ENCODE measurements at regions not wholly inside any gene's neighbourhood (a gene's known extent, or its start where the extent isn't known, plus 50 kb on each side); places are given as distances from the start of the nearest gene placed in this dataset.

DNA sequence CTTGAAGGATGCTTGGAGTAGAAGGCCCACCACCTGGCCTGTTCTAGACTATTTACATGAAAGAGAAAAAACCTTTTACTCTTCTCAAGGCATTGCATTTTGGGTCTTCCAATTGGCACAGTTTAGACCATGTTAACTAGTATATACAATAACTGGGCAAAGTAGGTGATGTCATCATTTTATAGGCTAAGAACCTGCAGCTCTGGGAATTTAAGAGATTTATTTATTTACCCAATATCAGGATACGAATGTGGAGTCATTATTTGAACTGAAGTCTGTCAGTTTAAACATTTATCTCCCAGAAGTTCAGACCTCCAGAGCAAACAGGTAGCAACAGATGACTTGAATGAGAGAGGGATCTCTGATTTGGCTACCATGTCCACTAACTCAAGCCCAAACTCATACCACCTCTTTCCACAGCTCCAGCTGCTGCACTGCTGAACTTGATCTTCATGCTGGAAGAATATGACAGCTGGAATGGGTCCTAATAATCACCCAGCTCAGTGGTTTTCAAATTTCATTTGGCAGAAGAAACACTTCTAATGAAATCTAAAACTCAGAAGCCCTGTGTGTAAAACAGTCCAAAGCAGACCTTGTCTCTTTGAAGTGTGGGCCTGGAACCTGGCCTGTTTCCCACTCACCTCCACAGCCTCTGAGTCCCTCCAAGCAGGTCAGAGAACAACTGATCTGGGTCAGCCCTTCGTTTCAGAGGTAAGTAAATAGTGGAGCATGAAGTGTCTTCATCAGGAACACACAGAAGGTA is 179.2 kb downstream of the EMP1 start:
- no peak for TF ChIP-seq POLR2AphosphoS5 (IDR thresholded peaks at IDR 0.05; ENCODE audit: low read depth, low read length)
- TF ChIP-seq SIN3A (IDR thresholded peaks at IDR 0.05; ENCODE audit: borderline replicate concordance, insufficient read depth, low read length): no peak
- no peak for TF ChIP-seq TAF1 (IDR thresholded peaks at IDR 0.05; ENCODE audit: borderline replicate concordance, insufficient read depth, low read length)
- TF ChIP-seq, protein P1, sequence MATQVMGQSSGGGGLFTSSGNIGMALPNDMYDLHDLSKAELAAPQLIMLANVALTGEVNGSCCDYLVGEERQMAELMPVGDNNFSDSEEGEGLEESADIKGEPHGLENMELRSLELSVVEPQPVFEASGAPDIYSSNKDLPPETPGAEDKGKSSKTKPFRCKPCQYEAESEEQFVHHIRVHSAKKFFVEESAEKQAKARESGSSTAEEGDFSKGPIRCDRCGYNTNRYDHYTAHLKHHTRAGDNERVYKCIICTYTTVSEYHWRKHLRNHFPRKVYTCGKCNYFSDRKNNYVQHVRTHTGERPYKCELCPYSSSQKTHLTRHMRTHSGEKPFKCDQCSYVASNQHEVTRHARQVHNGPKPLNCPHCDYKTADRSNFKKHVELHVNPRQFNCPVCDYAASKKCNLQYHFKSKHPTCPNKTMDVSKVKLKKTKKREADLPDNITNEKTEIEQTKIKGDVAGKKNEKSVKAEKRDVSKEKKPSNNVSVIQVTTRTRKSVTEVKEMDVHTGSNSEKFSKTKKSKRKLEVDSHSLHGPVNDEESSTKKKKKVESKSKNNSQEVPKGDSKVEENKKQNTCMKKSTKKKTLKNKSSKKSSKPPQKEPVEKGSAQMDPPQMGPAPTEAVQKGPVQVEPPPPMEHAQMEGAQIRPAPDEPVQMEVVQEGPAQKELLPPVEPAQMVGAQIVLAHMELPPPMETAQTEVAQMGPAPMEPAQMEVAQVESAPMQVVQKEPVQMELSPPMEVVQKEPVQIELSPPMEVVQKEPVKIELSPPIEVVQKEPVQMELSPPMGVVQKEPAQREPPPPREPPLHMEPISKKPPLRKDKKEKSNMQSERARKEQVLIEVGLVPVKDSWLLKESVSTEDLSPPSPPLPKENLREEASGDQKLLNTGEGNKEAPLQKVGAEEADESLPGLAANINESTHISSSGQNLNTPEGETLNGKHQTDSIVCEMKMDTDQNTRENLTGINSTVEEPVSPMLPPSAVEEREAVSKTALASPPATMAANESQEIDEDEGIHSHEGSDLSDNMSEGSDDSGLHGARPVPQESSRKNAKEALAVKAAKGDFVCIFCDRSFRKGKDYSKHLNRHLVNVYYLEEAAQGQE (IDR thresholded peaks at IDR 0.05; ENCODE audit: insufficient read depth in 1 of 2, low read depth in 2 of 2, low read length in 2 of 2): no peak
- TF ChIP-seq FOXP2 (optimal IDR thresholded peaks at IDR 0.05; ENCODE audit: borderline replicate concordance, extremely low read depth, extremely low read length, insufficient read depth): no peak

All from PFSK-1 (cell line).